Peyer's patch (tissue), 4 donors: ENCODE measurements at regions not wholly inside any gene's neighbourhood (a gene's known extent, or its start where the extent isn't known, plus 50 kb on each side); places are given as distances from the start of the nearest gene placed in this dataset.

Source experiments
- DNase-seq, 3 donors: peaks; one replicate each; pipeline ENCODE4 v3.0.0-alpha.2; 2017 to 2019
- H3K27ac ChIP-seq, 4 donors: fragments of 200-600 bp; sonication (generic); one replicate each; pipeline ENCODE4 v1.5.1; 2016 to 2019
- H3K27me3 ChIP-seq, 2 donors: fragments of 200-600 bp; sonication (generic); one replicate each; pipeline ENCODE4 v1.5.1; 2019
- H3K36me3 ChIP-seq, 3 donors: fragments of 200-600 bp; sonication (generic); one replicate each; pipeline ENCODE4 v1.5.1; 2016 to 2019
- H3K4me1 ChIP-seq, 4 donors: fragments of 200-600 bp; sonication (generic); one replicate each; pipeline ENCODE4 v1.5.1; 2016 to 2019
- H3K4me3 ChIP-seq, 4 donors: fragments of 200-600 bp; sonication (generic); 1 replicate in 3 of 4; 2 replicates in 1 of 4; pipeline ENCODE4 v1.5.1; 2016 to 2019; ENCODE audit warnings: mild to moderate bottlenecking in 1 of 4
- H3K9me3 ChIP-seq, 4 donors: fragments of 200-600 bp; sonication (generic); one replicate each; pipeline ENCODE4 v1.5.1; 2016 to 2019; ENCODE audit warnings: mild to moderate bottlenecking in 1 of 4
- POLR2A ChIP-seq, 2 donors: fragments of 450-650 bp; IDR thresholded peaks; one replicate each; pipeline ENCODE4 v1.5.1; 2017; ENCODE audit warnings: antibody characterized with exemption in 2 of 2, mild to moderate bottlenecking in 2 of 2, moderate library complexity in 2 of 2
- TF ChIP-seq, protein P1 (sequence below), 6 experiments: fragments of 450-650 bp in 4 of 6; fragments of 200-600 bp in 2 of 6; sonication (generic) in 1 of 6; IDR thresholded peaks; one replicate each; pipeline ENCODE4 v1.5.1; 2017 to 2019; ENCODE audit warnings: antibody characterized with exemption in 6 of 6, mild to moderate bottlenecking in 3 of 6, moderate library complexity in 1 of 6

DNA sequence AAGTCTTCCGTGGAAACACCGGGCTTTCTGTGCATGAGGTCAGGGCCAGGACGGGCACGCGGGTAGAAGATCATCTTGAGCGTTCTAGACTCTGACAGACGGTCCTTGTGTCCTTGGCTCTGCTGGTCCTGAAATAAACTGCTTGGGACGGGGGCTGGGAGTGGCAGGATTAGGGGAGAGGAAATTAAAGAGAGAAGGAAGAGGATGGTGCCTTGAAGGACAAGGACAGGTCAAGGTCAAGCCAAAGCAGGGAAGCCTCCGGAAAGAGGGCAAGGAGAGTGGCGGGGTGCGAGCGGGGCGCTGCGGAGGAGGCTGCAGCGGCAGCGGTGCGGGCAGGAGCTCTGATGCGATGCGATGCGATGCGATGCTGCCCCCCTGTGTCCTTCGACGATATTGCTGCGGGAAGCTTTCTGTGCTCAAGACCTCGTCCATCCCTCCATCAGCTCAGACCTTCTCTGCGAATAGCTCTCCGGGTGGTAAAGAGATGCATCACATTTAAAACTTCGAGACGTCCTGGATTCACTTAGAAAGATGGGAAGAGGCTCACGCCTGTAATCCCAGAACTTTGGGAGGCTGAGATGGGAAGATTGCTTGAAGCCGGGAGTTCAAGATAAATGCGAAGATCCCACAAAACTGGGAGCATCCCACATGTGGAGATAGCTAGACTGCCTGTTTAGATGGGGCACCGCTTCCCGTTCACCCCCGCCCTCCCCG is 110.1 kb upstream of the TMEM132D start:
- Histone ChIP-seq H3K4me3 (no peak overlapping the region), H3K27me3 (no peaks in the 10 kb centered on the region), H3K27ac (no peak overlapping the region), H3K36me3 (no peaks in the 10 kb centered on the region), H3K9me3 (no peaks in the 10 kb centered on the region), H3K4me1 (no peaks in the 10 kb centered on the region)
- DNase-seq = peak in 1 of 3 donors; percentile 50
- TF ChIP-seq, protein P1, sequence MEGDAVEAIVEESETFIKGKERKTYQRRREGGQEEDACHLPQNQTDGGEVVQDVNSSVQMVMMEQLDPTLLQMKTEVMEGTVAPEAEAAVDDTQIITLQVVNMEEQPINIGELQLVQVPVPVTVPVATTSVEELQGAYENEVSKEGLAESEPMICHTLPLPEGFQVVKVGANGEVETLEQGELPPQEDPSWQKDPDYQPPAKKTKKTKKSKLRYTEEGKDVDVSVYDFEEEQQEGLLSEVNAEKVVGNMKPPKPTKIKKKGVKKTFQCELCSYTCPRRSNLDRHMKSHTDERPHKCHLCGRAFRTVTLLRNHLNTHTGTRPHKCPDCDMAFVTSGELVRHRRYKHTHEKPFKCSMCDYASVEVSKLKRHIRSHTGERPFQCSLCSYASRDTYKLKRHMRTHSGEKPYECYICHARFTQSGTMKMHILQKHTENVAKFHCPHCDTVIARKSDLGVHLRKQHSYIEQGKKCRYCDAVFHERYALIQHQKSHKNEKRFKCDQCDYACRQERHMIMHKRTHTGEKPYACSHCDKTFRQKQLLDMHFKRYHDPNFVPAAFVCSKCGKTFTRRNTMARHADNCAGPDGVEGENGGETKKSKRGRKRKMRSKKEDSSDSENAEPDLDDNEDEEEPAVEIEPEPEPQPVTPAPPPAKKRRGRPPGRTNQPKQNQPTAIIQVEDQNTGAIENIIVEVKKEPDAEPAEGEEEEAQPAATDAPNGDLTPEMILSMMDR (IDR thresholded peaks at IDR 0.05) = peak in 4 of 6 experiments; percentile 21 to 52 (median 42)
- TF ChIP-seq POLR2A (IDR thresholded peaks at IDR 0.05) = no peak

DNA sequence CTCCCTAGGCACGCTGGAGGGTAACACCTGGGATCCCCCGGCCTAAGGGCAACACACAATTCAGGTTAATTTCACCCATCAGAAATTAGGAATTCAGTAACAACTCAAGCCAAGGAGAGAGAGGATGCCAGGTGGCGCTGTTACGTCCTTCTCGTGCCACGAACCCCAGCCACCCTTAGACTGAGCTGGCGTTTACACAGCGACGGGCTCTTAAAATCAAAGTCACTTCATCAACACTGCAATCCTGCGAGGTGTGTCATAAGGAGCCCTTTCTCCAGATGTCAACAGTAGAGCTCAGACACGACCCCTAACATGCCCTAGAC is 110.6 kb upstream of the TMEM132D start:
- no peaks in the 10 kb centered on the region for H3K27me3 ChIP-seq
- no peak for DNase-seq
- TF ChIP-seq, protein P1 (IDR thresholded peaks at IDR 0.05) = no peak
- TF ChIP-seq POLR2A (IDR thresholded peaks at IDR 0.05) = no peak
- no peaks in the 10 kb centered on the region for H3K4me1 ChIP-seq
- no peaks in the 10 kb centered on the region for H3K36me3 ChIP-seq
- no peak overlapping the region for H3K4me3 ChIP-seq
- H3K27ac ChIP-seq = no peak overlapping the region
- no peaks in the 10 kb centered on the region for H3K9me3 ChIP-seq

DNA sequence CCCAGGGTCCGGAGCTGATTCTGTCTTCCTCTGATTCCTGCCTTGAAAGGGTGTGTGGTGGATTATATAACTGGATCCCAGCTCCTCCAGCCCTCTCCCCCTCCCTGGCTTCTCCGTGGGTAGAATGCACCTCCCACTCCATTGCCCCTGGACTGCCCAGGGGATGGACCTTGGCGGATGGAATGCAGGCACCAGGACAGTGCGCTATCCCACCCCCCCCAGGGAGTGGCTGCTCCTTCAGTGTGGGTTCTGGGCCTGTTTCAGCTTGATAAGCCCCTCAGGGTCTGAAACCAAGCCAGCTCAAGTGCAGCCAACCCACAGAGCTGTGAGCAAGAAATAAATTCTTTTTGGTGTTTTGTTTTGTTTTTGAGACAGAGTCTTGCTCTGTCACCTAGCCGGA is 112.4 kb upstream of the TMEM132D start:
- Histone ChIP-seq H3K27ac (no peak overlapping the region), H3K4me1 (no peaks in the 10 kb centered on the region), H3K9me3 (no peaks in the 10 kb centered on the region), H3K4me3 (no peak overlapping the region), H3K36me3 (no peaks in the 10 kb centered on the region), H3K27me3 (no peaks in the 10 kb centered on the region)
- no peak for TF ChIP-seq POLR2A (IDR thresholded peaks at IDR 0.05)
- TF ChIP-seq, protein P1 (IDR thresholded peaks at IDR 0.05) = no peak
- no peak for DNase-seq

DNA sequence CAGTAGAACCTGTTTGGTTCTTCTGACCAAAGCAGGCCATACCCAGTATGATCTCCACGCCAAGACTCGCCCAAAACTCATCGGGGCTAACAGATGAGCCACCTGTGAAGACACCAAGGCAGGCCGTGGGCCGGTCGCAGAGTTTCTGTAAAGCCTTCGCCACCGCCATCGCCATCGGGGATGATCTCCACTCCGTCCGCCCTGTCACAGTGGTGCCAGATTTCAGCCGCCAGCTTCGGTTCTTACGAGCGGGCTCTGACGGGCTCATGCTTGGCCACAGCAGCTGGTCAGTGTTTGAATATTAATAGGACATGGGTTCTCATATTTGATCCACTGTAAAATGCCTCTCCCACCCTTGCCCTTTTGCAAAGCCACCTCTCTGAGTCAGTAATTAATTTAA is 113.2 kb upstream of the TMEM132D start:
- no peaks in the 10 kb centered on the region for H3K4me1 ChIP-seq
- no peak overlapping the region for H3K4me3 ChIP-seq
- no peak for DNase-seq
- no peaks in the 10 kb centered on the region for H3K9me3 ChIP-seq
- no peaks in the 10 kb centered on the region for H3K27me3 ChIP-seq
- H3K36me3 ChIP-seq = no peaks in the 10 kb centered on the region
- TF ChIP-seq, protein P1 (IDR thresholded peaks at IDR 0.05) = no peak
- no peak for TF ChIP-seq POLR2A (IDR thresholded peaks at IDR 0.05)
- H3K27ac ChIP-seq = no peak overlapping the region

DNA sequence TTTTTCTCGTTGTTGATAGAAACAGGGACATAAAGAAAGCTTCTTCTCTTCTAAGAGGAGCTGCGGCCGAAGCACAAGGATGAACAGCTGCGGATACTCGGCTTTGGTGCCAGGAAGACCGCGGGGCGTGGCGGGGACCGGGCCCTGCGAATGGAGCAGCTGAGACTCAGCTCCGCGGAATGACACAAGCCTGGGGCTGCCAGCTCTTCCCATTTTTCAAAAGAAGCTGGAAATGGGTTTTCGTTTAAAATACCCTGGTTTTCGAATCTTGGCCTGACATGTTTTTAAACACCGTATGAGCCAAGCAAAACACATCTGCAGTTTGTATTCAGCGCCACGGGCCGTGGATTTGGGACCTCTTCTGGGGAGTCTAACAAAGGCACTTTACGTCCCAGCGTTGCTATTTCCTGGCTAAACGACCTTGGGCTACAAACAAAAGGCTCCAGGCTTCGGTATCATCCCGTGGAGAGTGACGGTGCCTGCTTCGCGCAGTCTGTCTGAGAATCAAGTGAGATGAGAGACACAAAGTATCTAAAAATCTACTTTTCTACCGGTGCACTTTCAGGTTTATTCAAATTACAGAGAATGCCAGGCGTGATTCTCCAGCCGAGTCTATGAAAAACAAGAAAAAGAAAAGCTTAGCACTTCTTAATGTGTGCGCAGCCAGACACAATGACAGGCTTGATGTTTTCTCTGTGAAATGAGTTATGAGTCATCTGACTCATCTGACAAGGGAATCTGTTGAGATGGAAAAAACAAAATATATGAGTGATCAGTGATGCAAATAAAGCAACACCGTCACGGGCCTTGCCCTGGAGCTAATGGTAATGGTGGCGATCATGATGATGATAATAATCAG is 114.0 kb upstream of the TMEM132D start:
- no peaks in the 10 kb centered on the region for H3K4me1 ChIP-seq
- no peak overlapping the region for H3K27ac ChIP-seq
- no peaks in the 10 kb centered on the region for H3K9me3 ChIP-seq
- no peak for DNase-seq
- no peaks in the 10 kb centered on the region for H3K36me3 ChIP-seq
- TF ChIP-seq POLR2A (IDR thresholded peaks at IDR 0.05) = no peak
- no peaks in the 10 kb centered on the region for H3K27me3 ChIP-seq
- H3K4me3 ChIP-seq = no peak overlapping the region

DNA sequence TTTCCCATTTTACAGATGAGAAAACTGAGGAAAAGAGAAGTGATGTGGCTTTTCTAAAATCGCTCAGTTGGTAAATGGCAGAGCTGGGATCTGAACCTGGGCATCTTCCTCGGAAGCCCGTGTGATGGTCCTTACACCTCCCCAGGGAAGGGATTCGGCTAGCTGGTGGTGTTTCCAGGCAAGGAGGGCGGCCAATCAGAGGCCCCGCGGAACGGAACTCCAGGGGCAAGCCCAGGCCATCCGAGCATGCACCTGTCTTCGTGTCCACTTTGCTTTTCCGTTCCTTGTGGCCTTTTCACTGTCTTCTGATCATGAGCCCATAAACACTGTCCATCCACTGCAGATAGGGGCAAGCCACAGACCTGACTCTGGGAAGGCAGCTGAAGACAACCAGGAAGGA is 114.8 kb upstream of the TMEM132D start:
- no peaks in the 10 kb centered on the region for H3K4me1 ChIP-seq

More for the DNA sequence above, 114.8 kb upstream of the TMEM132D start:
- no peak for DNase-seq
- H3K27me3 ChIP-seq = no peaks in the 10 kb centered on the region
- H3K27ac ChIP-seq = no peak overlapping the region
- H3K9me3 ChIP-seq = no peaks in the 10 kb centered on the region
- no peak overlapping the region for H3K4me3 ChIP-seq
- H3K36me3 ChIP-seq = no peaks in the 10 kb centered on the region
- TF ChIP-seq, protein P1 (IDR thresholded peaks at IDR 0.05) = no peak
- TF ChIP-seq POLR2A (IDR thresholded peaks at IDR 0.05) = no peak
